ENCODE measurements at regions not wholly inside any gene's neighbourhood (a gene's known extent, or its start where the extent isn't known, plus 50 kb on each side); places are given as distances from the start of the nearest gene placed in this dataset.

GRCh38 chr1:214193691-214194090 is 87.3 kb upstream of the SMYD2 start (continued):
- TF ChIP-seq ZNF70 (CRISPR knock-in tag; IDR thresholded peaks at IDR 0.05) (no peak), ZFP3 (CRISPR knock-in tag; IDR thresholded peaks at IDR 0.05) (no peak), ZFP30 (CRISPR knock-in tag; IDR thresholded peaks at IDR 0.05) (no peak), ARNTL (CRISPR knock-in tag; IDR thresholded peaks at IDR 0.05; ENCODE audit: borderline replicate concordance, low read depth) (no peak)

GRCh38 chr1:214198571-214198970 is 82.4 kb upstream of the SMYD2 start:
- TF ChIP-seq ZFP3 (CRISPR knock-in tag; IDR thresholded peaks at IDR 0.05) (no peak), PPARA (CRISPR knock-in tag; IDR thresholded peaks at IDR 0.05; ENCODE audit: borderline replicate concordance) (no peak), RARB (CRISPR knock-in tag; IDR thresholded peaks at IDR 0.05) (no peak), TOX (CRISPR knock-in tag; IDR thresholded peaks at IDR 0.05; ENCODE audit: borderline replicate concordance) (no peak), ZC3H10 (CRISPR knock-in tag; IDR thresholded peaks at IDR 0.05) (no peak)

GRCh38 chr1:214199585-214199984 is 81.4 kb upstream of the SMYD2 start:
- ATAC-seq = no peak
- no peak for TF ChIP-seq CSDC2 (CRISPR knock-in tag; IDR thresholded peaks at IDR 0.05)
- TF ChIP-seq ZFP3 (CRISPR knock-in tag; IDR thresholded peaks at IDR 0.05) = no peak
- no peak for TF ChIP-seq OSR1 (CRISPR knock-in tag; IDR thresholded peaks at IDR 0.05)
- no peak for TF ChIP-seq CREB5 (CRISPR knock-in tag; IDR thresholded peaks at IDR 0.05; ENCODE audit: low read depth)
- TF ChIP-seq RARB (CRISPR knock-in tag; IDR thresholded peaks at IDR 0.05) = no peak

More at GRCh38 chr1:214198571-214198970, 82.4 kb upstream of the SMYD2 start:
- ATAC-seq = no peak

GRCh38 chr1:214202992-214203391 is 78.0 kb upstream of the SMYD2 start:
- no peak for ATAC-seq
- no peak for TF ChIP-seq ARNTL (CRISPR knock-in tag; IDR thresholded peaks at IDR 0.05; ENCODE audit: borderline replicate concordance, low read depth)
- TF ChIP-seq GLIS3 (CRISPR knock-in tag; IDR thresholded peaks at IDR 0.05) = no peak
- TF ChIP-seq RARB (CRISPR knock-in tag; IDR thresholded peaks at IDR 0.05) = no peak

- no peak for ATAC-seq
- TF ChIP-seq PPARA (CRISPR knock-in tag; IDR thresholded peaks at IDR 0.05; ENCODE audit: borderline replicate concordance) = no peak
- TF ChIP-seq ISL1 (CRISPR knock-in tag; IDR thresholded peaks at IDR 0.05) = no peak
- TF ChIP-seq TSHZ2 (CRISPR knock-in tag; IDR thresholded peaks at IDR 0.05) = no peak
- TF ChIP-seq RARB (CRISPR knock-in tag; IDR thresholded peaks at IDR 0.05) = no peak
- TF ChIP-seq TCF4 (CRISPR knock-in tag; IDR thresholded peaks at IDR 0.05; ENCODE audit: borderline replicate concordance) = no peak
- TF ChIP-seq ARNTL (CRISPR knock-in tag; IDR thresholded peaks at IDR 0.05; ENCODE audit: borderline replicate concordance, low read depth) = no peak
- TF ChIP-seq GLIS3 (CRISPR knock-in tag; IDR thresholded peaks at IDR 0.05) = no peak
- TF ChIP-seq SNAI2 (CRISPR knock-in tag; IDR thresholded peaks at IDR 0.05) = no peak
- no peak for TF ChIP-seq TOX (CRISPR knock-in tag; IDR thresholded peaks at IDR 0.05; ENCODE audit: borderline replicate concordance)
- TF ChIP-seq POU6F1 (CRISPR knock-in tag; IDR thresholded peaks at IDR 0.05; ENCODE audit: borderline replicate concordance, low read depth) = no peak
- TF ChIP-seq OSR1 (CRISPR knock-in tag; IDR thresholded peaks at IDR 0.05) = no peak
- no peak for TF ChIP-seq ZNF70 (CRISPR knock-in tag; IDR thresholded peaks at IDR 0.05)
- TF ChIP-seq ZNF565 (CRISPR knock-in tag; conservative IDR thresholded peaks at IDR 0.05; ENCODE audit: low read depth) = no peak
- no peak for TF ChIP-seq CSRNP3 (CRISPR knock-in tag; IDR thresholded peaks at IDR 0.05)
- TF ChIP-seq BACH2 (CRISPR knock-in tag; IDR thresholded peaks at IDR 0.05; ENCODE audit: borderline replicate concordance) = no peak
- TF ChIP-seq PATZ1 (CRISPR knock-in tag; IDR thresholded peaks at IDR 0.05; ENCODE audit: borderline replicate concordance) = no peak
- no peak for TF ChIP-seq ZFP30 (CRISPR knock-in tag; IDR thresholded peaks at IDR 0.05)
These were observed 75.9 kb upstream of the SMYD2 start for GRCh38 chr1:214205053-214205452.

Measured in SK-N-SH treated with all-trans-retinoic acid at 6 μM for 48 hours (cell line).